HFF-Myc (cell line): ENCODE measurements at regions not wholly inside any gene's neighbourhood (a gene's known extent, or its start where the extent isn't known, plus 50 kb on each side); places are given as distances from the start of the nearest gene placed in this dataset.

Source experiments
- DNase-seq: peaks from one replicate; pipeline ENCODE4 v3.0.0-alpha.2; 2011; ENCODE audit warnings: low read depth; ENCODE audit errors: extremely low read depth
- H3K4me3 ChIP-seq: replicated peaks from 2 replicates; pipeline ENCODE4 v1.5.1; 2011; ENCODE audit warnings: low read depth, mild to moderate bottlenecking, control low read depth, low read length
- TF ChIP-seq, protein P1 (sequence below): IDR thresholded peaks from 2 replicates; pipeline ENCODE4 v1.5.1; 2012; ENCODE audit warnings: mild to moderate bottlenecking, low read depth, low read length, control low read depth; ENCODE audit errors: missing control alignments

GRCh38 chr5:98031496-98031895, 742.0 kb upstream of the RGMB start:
- TF ChIP-seq, protein P1, sequence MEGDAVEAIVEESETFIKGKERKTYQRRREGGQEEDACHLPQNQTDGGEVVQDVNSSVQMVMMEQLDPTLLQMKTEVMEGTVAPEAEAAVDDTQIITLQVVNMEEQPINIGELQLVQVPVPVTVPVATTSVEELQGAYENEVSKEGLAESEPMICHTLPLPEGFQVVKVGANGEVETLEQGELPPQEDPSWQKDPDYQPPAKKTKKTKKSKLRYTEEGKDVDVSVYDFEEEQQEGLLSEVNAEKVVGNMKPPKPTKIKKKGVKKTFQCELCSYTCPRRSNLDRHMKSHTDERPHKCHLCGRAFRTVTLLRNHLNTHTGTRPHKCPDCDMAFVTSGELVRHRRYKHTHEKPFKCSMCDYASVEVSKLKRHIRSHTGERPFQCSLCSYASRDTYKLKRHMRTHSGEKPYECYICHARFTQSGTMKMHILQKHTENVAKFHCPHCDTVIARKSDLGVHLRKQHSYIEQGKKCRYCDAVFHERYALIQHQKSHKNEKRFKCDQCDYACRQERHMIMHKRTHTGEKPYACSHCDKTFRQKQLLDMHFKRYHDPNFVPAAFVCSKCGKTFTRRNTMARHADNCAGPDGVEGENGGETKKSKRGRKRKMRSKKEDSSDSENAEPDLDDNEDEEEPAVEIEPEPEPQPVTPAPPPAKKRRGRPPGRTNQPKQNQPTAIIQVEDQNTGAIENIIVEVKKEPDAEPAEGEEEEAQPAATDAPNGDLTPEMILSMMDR: no peak
- H3K4me3 ChIP-seq: no peak overlapping the region
- no peak for DNase-seq

DNA sequence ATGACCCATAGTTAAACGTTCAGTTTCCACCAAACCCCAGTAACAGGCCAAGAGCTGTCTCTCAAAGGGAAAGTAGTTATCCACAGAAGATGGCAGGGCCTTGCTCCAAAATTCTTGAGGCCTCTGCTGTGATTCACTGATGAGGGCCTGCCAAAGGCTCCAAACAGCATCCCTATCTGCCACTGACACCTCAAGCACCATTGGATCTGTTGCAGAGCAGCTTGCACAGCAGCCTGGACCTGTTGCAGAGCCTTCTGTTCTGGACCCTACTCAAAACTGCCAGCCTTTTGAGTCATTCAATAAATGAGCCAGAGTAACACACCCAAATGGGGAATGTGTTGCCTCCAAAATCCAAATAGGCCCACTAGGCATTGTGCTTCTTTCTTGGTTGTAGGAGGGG, 741.5 kb upstream of the RGMB start:
- no peak overlapping the region for H3K4me3 ChIP-seq
- no peak for DNase-seq
- TF ChIP-seq, protein P1: no peak

- H3K4me3 ChIP-seq: no peak overlapping the region
- TF ChIP-seq, protein P1: no peak
- DNase-seq: no peak
These were observed 731.8 kb upstream of the RGMB start for GRCh38 chr5:98041661-98042060.

- DNase-seq: no peak
- TF ChIP-seq, protein P1: no peak
- H3K4me3 ChIP-seq: no peak overlapping the region
These were observed 730.9 kb upstream of the RGMB start for GRCh38 chr5:98042521-98042920.

GRCh38 chr5:98042961-98043360, 730.5 kb upstream of the RGMB start:
- TF ChIP-seq, protein P1: no peak
- no peak for DNase-seq
- H3K4me3 ChIP-seq: no peak overlapping the region

DNA sequence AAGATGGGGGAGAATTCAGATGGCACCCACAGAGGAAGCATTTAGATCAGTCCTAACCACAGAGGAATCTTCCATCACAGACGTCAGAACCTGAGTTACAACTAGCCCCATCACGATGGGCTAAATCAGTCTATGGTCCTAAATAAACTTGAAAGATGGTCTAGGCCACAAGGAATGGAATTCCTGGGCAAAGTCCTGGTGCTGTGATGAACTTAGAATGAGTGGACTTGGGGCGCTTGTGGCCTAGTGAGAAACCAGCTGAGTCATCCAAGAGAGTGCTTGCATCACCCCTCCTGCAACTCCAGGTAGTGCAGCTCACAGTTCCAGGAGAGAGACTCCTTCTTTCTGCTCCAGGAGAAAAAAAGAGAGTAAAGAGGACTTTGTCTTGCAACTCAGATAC, 722.9 kb upstream of the RGMB start:
- TF ChIP-seq, protein P1: no peak
- no peak for DNase-seq
- no peak overlapping the region for H3K4me3 ChIP-seq

DNA sequence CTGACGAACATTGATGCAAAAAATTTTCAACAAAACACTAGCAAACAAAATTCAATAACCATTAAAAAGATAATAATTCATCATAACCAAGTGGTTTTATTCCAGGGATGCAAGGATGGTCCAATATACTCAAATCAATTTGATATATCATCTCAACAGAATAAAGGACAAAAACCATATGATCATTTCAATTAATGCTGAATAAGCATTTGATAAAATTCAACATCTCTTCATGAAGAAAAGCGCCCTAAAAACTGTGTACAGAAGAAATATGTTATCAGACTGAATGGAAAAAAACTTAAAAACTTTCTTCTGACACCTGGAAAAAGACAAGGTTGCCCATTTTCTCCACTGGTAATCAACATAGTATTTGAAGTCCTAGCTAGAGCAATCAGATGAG, 720.3 kb upstream of the RGMB start:
- no peak for DNase-seq
- TF ChIP-seq, protein P1: no peak
- no peak overlapping the region for H3K4me3 ChIP-seq
